Endothelial cell of umbilical vein (primary cell): ENCODE measurements at regions not wholly inside any gene's neighbourhood (a gene's known extent, or its start where the extent isn't known, plus 50 kb on each side); places are given as distances from the start of the nearest gene placed in this dataset.
"Not testable (repeated sequence)": the region's sequence is repeated elsewhere in the genome, so short reads cannot be mapped to it uniquely, and the experiment has no call there.

Experiments
- BruUV-seq: library from RNA; stranded (reverse); fragments of 400-500 nt; replicated peaks from 2 replicates; lab custom pipeline; 2021; lab: Mats Ljungman, UMichigan
- CTCF ChIA-PET: fragments of 300-600, 350-600 bp; sonication (Branson Sonifier 250); formaldehyde crosslinking; loops from one replicate; lab custom pipeline; 2021; ENCODE audit warnings: antibody characterized with exemption, inconsistent platforms; lab: Charles Lee
- POLR2A ChIA-PET: fragments of 300-600, 350-600 bp; sonication (Branson Sonifier 250); formaldehyde crosslinking; loops from one replicate; lab custom pipeline; 2021; ENCODE audit warnings: antibody characterized with exemption, inconsistent platforms; lab: Charles Lee
- DNase-seq: peaks from one replicate; pipeline ENCODE4 v3.0.0-alpha.2; 2011; ENCODE audit warnings: low read depth, low spot score
- FAIRE-seq: peaks from 2 replicates; lab custom pipeline; 2011; peaks lifted over from hg19 to GRCh38; lab: Jason Lieb, UNC
- H2AFZ ChIP-seq: 2 replicates; pipeline ENCODE4 v1.6.0; 2012; ENCODE audit warnings: low read depth, low read length, control low read depth, inconsistent platforms
- H3K27ac ChIP-seq: 2 replicates; pipeline ENCODE4 v1.5.1; 2011; ENCODE audit warnings: low read depth, mild to moderate bottlenecking, control low read depth, low read length, moderate library complexity; ENCODE audit not compliant: insufficient read depth
- H3K27me3 ChIP-seq, 2 experiments: 2 replicates each; pipeline versions ENCODE4 v1.6.0 to v1.6.1; 2011; ENCODE audit warnings: low read length in 2 of 2, mixed read lengths in 1 of 2; ENCODE audit not compliant: control insufficient read depth in 2 of 2, insufficient read depth in 2 of 2
- H3K36me3 ChIP-seq, 2 experiments: 2 replicates in 1 of 2; 3 replicates in 1 of 2; pipeline ENCODE4 v1.5.1; 2011; ENCODE audit warnings: low read length in 2 of 2, mild to moderate bottlenecking in 1 of 2, moderate library complexity in 1 of 2; ENCODE audit not compliant: control insufficient read depth in 2 of 2, insufficient read depth in 2 of 2; ENCODE audit errors: extremely low read depth in 1 of 2
- H3K4me1 ChIP-seq: 3 replicates; pipeline ENCODE4 v1.5.1; 2011; ENCODE audit warnings: mild to moderate bottlenecking, low read length; ENCODE audit not compliant: control insufficient read depth, insufficient read depth; ENCODE audit errors: extremely low read depth
- H3K4me2 ChIP-seq: 2 replicates; pipeline ENCODE4 v1.6.1; 2011; ENCODE audit warnings: low read length, control low read depth, mixed read lengths; ENCODE audit not compliant: insufficient read depth
- H3K4me3 ChIP-seq, 3 experiments: fragments of 200-600 bp in 1 of 3; sonication (generic), shearing (Covaris generic) in 1 of 3; replicated peaks in 1 of 3; 2 replicates each; pipeline ENCODE4 v1.5.1; 2011 to 2016; ENCODE audit warnings: control low read depth in 3 of 3, low read length in 3 of 3, mild to moderate bottlenecking in 2 of 3, inconsistent platforms in 1 of 3, low read depth in 1 of 3, moderate library complexity in 1 of 3; ENCODE audit not compliant: insufficient read depth in 1 of 3
- H3K79me2 ChIP-seq: 2 replicates; pipeline ENCODE4 v1.6.0; 2012; ENCODE audit warnings: low read length, inconsistent platforms; ENCODE audit not compliant: control insufficient read depth, insufficient read depth
- H3K9ac ChIP-seq: replicated peaks from 2 replicates; pipeline ENCODE3; 2011; ENCODE audit warnings: low read length, control low read depth; ENCODE audit not compliant: insufficient read depth; ENCODE audit errors: extremely low read depth
- H3K9me1 ChIP-seq: replicated peaks from 3 replicates; pipeline ENCODE4 v1.6.0; 2011; ENCODE audit warnings: mild to moderate bottlenecking, low read length; ENCODE audit not compliant: control insufficient read depth, insufficient read depth; ENCODE audit errors: extremely low read depth
- H3K9me3 ChIP-seq: replicated peaks from 2 replicates; pipeline ENCODE4 v1.5.1; 2012; ENCODE audit warnings: low read length, inconsistent platforms; ENCODE audit not compliant: control insufficient read depth, insufficient read depth
- H4K20me1 ChIP-seq: replicated peaks from 2 replicates; pipeline ENCODE3; 2011; ENCODE audit warnings: mild to moderate bottlenecking, low read length; ENCODE audit not compliant: control insufficient read depth, insufficient read depth; ENCODE audit errors: extremely low read depth
- CTCF ChIP-seq, 2 donors: IDR thresholded peaks; 1 replicate in 1 of 2; 2 replicates in 1 of 2; pipeline ENCODE4 v1.5.1; 2011; ENCODE audit warnings: low read length in 2 of 2, mild to moderate bottlenecking in 2 of 2, moderate library complexity in 2 of 2, control low read depth in 1 of 2, inconsistent platforms in 1 of 2, low read depth in 1 of 2; ENCODE audit not compliant: insufficient read depth in 1 of 2; ENCODE audit errors: extremely low read depth in 1 of 2
- EZH2 ChIP-seq: IDR thresholded peaks from 2 replicates; pipeline ENCODE4 v1.6.1; 2012; ENCODE audit warnings: borderline replicate concordance, low read depth, mild to moderate bottlenecking, moderate library complexity, low read length, inconsistent platforms; ENCODE audit not compliant: severe bottlenecking
- FOS ChIP-seq: IDR thresholded peaks from 2 replicates; pipeline ENCODE4 v1.6.1; 2011; ENCODE audit warnings: mild to moderate bottlenecking, low read length, moderate library complexity, borderline replicate concordance; ENCODE audit not compliant: insufficient read depth
- GATA2 ChIP-seq: IDR thresholded peaks from 2 replicates; pipeline ENCODE4 v1.7.0; 2011; ENCODE audit warnings: low read depth, mild to moderate bottlenecking, moderate library complexity, mixed read lengths, low read length; ENCODE audit not compliant: insufficient read length, insufficient read depth
- JUN ChIP-seq: IDR thresholded peaks from 2 replicates; pipeline ENCODE4 v1.6.1; 2011; ENCODE audit warnings: borderline replicate concordance, low read depth; ENCODE audit not compliant: insufficient read length, insufficient read depth
- MYC ChIP-seq: IDR thresholded peaks from one replicate; pipeline ENCODE4 v1.6.1; 2011; ENCODE audit warnings: mild to moderate bottlenecking, low read depth, low read length
- POLR2A ChIP-seq: IDR thresholded peaks from 2 replicates; pipeline ENCODE4 v1.6.1; 2012; ENCODE audit warnings: low read depth, mild to moderate bottlenecking, control low read depth, low read length
- POLR2AphosphoS5 ChIP-seq: IDR thresholded peaks from 2 replicates; pipeline ENCODE4 v1.6.1; 2012; ENCODE audit warnings: low read depth, mild to moderate bottlenecking, control low read depth, low read length, moderate library complexity; ENCODE audit not compliant: insufficient read depth
- dilution Hi-C: fragments of 300-500 bp; cut with MboI; formaldehyde crosslinking; loops from one replicate; pipeline ENCODE4 v1.15.0; 2019; ENCODE audit warnings: low sequenced_read_pairs; ENCODE audit not compliant: extremely low pct_ligation_motif_present
- intact Hi-C: fragments of 100-400 bp; cut with micrococcal nuclease; formaldehyde crosslinking; loops from one replicate; pipeline ENCODE4 v1.10.0; 2022
- TF ChIP-seq, protein P1 (sequence below): IDR thresholded peaks from 2 replicates; pipeline ENCODE4 v1.6.1; 2011; ENCODE audit not compliant: insufficient read depth, insufficient read length

DNA sequence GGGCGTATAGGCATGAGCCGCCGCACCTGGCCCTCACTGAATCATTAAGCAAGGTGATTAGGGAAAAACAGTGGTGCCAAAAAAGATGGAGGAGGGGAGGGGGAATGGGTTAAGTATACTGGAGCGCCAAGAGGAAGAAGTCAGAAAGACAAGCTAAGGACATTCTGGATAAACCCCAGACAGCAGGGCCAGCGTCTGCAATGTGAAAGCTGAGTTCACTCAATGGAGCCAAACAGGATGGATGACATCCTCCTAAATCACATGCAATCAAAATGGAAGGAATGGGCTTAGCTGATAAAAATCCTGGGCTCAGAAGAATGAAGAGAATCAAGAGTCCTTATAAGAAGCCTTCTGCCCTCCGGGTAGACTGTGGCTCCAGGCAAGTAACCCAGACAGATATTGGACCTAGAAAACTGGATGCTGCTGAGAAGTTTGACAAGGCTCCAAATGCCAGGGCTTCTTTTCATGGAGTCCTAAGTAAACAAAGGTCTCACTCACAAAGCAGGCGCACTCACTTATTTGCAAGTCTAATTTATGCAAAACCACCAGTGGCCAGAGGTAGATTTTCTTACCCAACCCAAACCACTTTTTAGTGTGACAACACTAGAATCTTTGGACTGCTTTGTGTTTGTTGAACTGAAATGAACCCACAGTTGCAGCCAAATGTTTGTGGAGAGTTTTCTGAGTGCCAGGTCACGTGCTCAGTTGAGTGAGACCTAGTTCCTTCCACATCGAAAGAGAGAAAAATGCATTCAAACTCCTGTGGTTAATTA, 519.1 kb upstream of the AUTS2 start:
- no peaks in the 10 kb centered on the region for H3K36me3 ChIP-seq
- no peaks in the 10 kb centered on the region for H3K27me3 ChIP-seq
- no peaks in the 10 kb centered on the region for H3K9me1 ChIP-seq
- no peaks in the 10 kb centered on the region for H4K20me1 ChIP-seq
- ChIA-PET CTCF (no interaction called here), POLR2A (no interaction called here)
- TF ChIP-seq FOS (no peak), MYC (no peak), GATA2 (no peak), CTCF (IDR thresholded peaks at IDR 0.05; ENCODE audit: extremely low read depth in 1 of 2, insufficient read depth in 1 of 2, low read depth in 1 of 2, low read length in 2 of 2) (no peak), EZH2 (no peak), POLR2AphosphoS5 (no peak), POLR2A (no peak), JUN (no peak)
- TF ChIP-seq, protein P1, sequence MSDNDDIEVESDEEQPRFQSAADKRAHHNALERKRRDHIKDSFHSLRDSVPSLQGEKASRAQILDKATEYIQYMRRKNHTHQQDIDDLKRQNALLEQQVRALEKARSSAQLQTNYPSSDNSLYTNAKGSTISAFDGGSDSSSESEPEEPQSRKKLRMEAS: no peak
- H3K4me3 ChIP-seq: no peak overlapping the region
- FAIRE-seq: no peak
- no peaks in the 10 kb centered on the region for H3K79me2 ChIP-seq
- intact Hi-C loops: no loop called here
- dilution Hi-C loops: no loop called here
- H3K27ac ChIP-seq: no peak overlapping the region
- H3K9ac ChIP-seq: no peak overlapping the region
- H2AFZ ChIP-seq: no peak overlapping the region
- H3K4me2 ChIP-seq: no peak overlapping the region
- no TSS peak for BruUV-seq
- H3K4me1 ChIP-seq: no peaks in the 10 kb centered on the region
- peaks cover 4% of the 10 kb centered on the region for H3K9me3 ChIP-seq
- no peak for DNase-seq

- FAIRE-seq, CTCF ChIA-PET, dilution Hi-C loops, H3K79me2 ChIP-seq, H3K4me3 ChIP-seq, POLR2A ChIA-PET, H2AFZ ChIP-seq, H3K9me1 ChIP-seq, H3K4me1 ChIP-seq, DNase-seq, H4K20me1 ChIP-seq, H3K9me3 ChIP-seq, H3K27ac ChIP-seq, H3K36me3 ChIP-seq, H3K4me2 ChIP-seq, H3K9ac ChIP-seq, BruUV-seq, H3K27me3 ChIP-seq, intact Hi-C loops: not testable (repeated sequence)
Measured at GRCh38 chr7:69087281-69087680, 511.0 kb upstream of the AUTS2 start.
